ENCODE measurements at regions not wholly inside any gene's neighbourhood (a gene's known extent, or its start where the extent isn't known, plus 50 kb on each side); places are given as distances from the start of the nearest gene placed in this dataset.

DNA sequence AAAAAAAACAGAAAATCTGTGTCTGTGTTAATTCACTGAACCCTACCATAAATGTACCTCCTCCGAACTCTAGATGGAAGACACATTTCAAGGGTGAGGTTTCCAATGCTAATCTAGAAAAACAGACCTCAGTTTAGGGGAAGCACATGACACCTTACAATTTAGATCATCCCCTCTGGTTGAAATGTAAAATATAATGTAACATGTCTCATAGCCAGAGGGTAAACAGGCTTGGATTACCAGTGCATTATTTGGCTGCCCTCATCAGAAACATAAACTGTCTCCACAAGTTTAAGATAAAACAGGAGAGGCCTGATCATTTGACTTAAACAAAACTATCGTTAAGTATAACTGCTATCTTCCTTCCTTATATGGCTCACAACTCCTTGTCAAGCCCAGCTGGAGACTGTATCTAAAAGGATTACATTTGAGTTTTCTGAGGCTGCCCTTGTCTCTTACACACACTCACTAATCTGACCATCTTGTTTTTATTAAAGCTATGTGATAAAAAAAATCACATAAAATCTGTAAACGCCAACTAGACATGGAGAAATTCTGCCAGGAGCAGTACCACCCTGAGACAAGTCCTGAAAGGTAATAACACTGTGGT lies 105.7 kb downstream of the LURAP1L start (continued):
- TF ChIP-seq, protein P1, sequence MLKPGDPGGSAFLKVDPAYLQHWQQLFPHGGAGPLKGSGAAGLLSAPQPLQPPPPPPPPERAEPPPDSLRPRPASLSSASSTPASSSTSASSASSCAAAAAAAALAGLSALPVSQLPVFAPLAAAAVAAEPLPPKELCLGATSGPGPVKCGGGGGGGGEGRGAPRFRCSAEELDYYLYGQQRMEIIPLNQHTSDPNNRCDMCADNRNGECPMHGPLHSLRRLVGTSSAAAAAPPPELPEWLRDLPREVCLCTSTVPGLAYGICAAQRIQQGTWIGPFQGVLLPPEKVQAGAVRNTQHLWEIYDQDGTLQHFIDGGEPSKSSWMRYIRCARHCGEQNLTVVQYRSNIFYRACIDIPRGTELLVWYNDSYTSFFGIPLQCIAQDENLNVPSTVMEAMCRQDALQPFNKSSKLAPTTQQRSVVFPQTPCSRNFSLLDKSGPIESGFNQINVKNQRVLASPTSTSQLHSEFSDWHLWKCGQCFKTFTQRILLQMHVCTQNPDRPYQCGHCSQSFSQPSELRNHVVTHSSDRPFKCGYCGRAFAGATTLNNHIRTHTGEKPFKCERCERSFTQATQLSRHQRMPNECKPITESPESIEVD (tag by site-specific recombination; IDR thresholded peaks at IDR 0.05): peak; percentile 89
- no peak for TF ChIP-seq ZBTB48 (tag by site-specific recombination; IDR thresholded peaks at IDR 0.05)
- no peak for TF ChIP-seq HIC1 (tag by site-specific recombination; IDR thresholded peaks at IDR 0.05)
- TF ChIP-seq ZFHX2 (tag by site-specific recombination; conservative IDR thresholded peaks at IDR 0.05): no peak
- TF ChIP-seq ZNF830 (tag by site-specific recombination; IDR thresholded peaks at IDR 0.05; ENCODE audit: low read depth): no peak
- no peak for TF ChIP-seq KLF8 (tag by site-specific recombination; IDR thresholded peaks at IDR 0.05)
- peak; percentile 87; the same call in 1 of the 2 replicates for TF ChIP-seq OVOL3 (tag by site-specific recombination; IDR thresholded peaks at IDR 0.05)
- TF ChIP-seq ZNF221 (tag by site-specific recombination; IDR thresholded peaks at IDR 0.05; ENCODE audit: borderline replicate concordance): no peak
- TF ChIP-seq ZXDB (tag by site-specific recombination; IDR thresholded peaks at IDR 0.05): peak; percentile 73
- 0 out of 2 replicates have a peak, but pooled peaks have one; percentile 3 for TF ChIP-seq ZNF654 (tag by site-specific recombination; IDR thresholded peaks at IDR 0.05; ENCODE audit: low read depth)
- no peak for TF ChIP-seq ZNF19 (tag by site-specific recombination; IDR thresholded peaks at IDR 0.05; ENCODE audit: low read depth)
- TF ChIP-seq ZNF366 (tag by site-specific recombination; conservative IDR thresholded peaks at IDR 0.05): 0 out of 2 replicates have a peak, but pooled peaks have one; percentile 15
- peak; percentile 21; the same call in 1 of the 2 replicates for TF ChIP-seq TRIM28 (IDR thresholded peaks at IDR 0.05; ENCODE audit: borderline replicate concordance, low read length)
- no peak for TF ChIP-seq SETDB1 (IDR thresholded peaks at IDR 0.05; ENCODE audit: insufficient read length, low read length)
- TF ChIP-seq ZNF555 (tag by site-specific recombination; conservative IDR thresholded peaks at IDR 0.05): no peak
- no peak for TF ChIP-seq ZNF266 (tag by site-specific recombination; IDR thresholded peaks at IDR 0.05; ENCODE audit: low read depth)
- TF ChIP-seq ZNF843 (tag by site-specific recombination; IDR thresholded peaks at IDR 0.05): peak; percentile 81
- no peak for TF ChIP-seq ZSCAN30 (tag by site-specific recombination; IDR thresholded peaks at IDR 0.05)
- TF ChIP-seq ZNF155 (tag by site-specific recombination; IDR thresholded peaks at IDR 0.05): no peak
- TF ChIP-seq SCRT1 (tag by site-specific recombination; IDR thresholded peaks at IDR 0.05; ENCODE audit: borderline replicate concordance): no peak
- TF ChIP-seq ZNF48 (tag by site-specific recombination; IDR thresholded peaks at IDR 0.05): no peak
- TF ChIP-seq, protein P2, sequence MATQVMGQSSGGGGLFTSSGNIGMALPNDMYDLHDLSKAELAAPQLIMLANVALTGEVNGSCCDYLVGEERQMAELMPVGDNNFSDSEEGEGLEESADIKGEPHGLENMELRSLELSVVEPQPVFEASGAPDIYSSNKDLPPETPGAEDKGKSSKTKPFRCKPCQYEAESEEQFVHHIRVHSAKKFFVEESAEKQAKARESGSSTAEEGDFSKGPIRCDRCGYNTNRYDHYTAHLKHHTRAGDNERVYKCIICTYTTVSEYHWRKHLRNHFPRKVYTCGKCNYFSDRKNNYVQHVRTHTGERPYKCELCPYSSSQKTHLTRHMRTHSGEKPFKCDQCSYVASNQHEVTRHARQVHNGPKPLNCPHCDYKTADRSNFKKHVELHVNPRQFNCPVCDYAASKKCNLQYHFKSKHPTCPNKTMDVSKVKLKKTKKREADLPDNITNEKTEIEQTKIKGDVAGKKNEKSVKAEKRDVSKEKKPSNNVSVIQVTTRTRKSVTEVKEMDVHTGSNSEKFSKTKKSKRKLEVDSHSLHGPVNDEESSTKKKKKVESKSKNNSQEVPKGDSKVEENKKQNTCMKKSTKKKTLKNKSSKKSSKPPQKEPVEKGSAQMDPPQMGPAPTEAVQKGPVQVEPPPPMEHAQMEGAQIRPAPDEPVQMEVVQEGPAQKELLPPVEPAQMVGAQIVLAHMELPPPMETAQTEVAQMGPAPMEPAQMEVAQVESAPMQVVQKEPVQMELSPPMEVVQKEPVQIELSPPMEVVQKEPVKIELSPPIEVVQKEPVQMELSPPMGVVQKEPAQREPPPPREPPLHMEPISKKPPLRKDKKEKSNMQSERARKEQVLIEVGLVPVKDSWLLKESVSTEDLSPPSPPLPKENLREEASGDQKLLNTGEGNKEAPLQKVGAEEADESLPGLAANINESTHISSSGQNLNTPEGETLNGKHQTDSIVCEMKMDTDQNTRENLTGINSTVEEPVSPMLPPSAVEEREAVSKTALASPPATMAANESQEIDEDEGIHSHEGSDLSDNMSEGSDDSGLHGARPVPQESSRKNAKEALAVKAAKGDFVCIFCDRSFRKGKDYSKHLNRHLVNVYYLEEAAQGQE (tag by site-specific recombination; IDR thresholded peaks at IDR 0.05): no peak
- no peak for TF ChIP-seq ZNF404 (tag by site-specific recombination; IDR thresholded peaks at IDR 0.05)
- TF ChIP-seq ZNF514 (tag by site-specific recombination; IDR thresholded peaks at IDR 0.05): no peak
- TF ChIP-seq PRDM1 (tag by site-specific recombination; IDR thresholded peaks at IDR 0.05): no peak
- TF ChIP-seq, protein P3, sequence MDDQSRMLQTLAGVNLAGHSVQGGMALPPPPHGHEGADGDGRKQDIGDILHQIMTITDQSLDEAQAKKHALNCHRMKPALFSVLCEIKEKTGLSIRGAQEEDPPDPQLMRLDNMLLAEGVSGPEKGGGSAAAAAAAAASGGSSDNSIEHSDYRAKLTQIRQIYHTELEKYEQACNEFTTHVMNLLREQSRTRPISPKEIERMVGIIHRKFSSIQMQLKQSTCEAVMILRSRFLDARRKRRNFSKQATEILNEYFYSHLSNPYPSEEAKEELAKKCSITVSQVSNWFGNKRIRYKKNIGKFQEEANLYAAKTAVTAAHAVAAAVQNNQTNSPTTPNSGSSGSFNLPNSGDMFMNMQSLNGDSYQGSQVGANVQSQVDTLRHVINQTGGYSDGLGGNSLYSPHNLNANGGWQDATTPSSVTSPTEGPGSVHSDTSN (CRISPR knock-in tag; IDR thresholded peaks at IDR 0.05): no peak
- peak; percentile 53; the same call in 1 of the 2 replicates for TF ChIP-seq TCF7L2 (IDR thresholded peaks at IDR 0.05; ENCODE audit: borderline replicate concordance, low read depth, low read length)
- TF ChIP-seq ZNF394 (tag by site-specific recombination; IDR thresholded peaks at IDR 0.05; ENCODE audit: borderline replicate concordance): no peak
- peak; percentile 63 for TF ChIP-seq FEZF1 (tag by site-specific recombination; IDR thresholded peaks at IDR 0.05)
- peak; percentile 30; the same call in 1 of the 2 replicates for TF ChIP-seq ZNF629 (tag by site-specific recombination; IDR thresholded peaks at IDR 0.05)
- no peak for TF ChIP-seq ZNF664 (tag by site-specific recombination; IDR thresholded peaks at IDR 0.05)
- TF ChIP-seq WT1 (tag by site-specific recombination; IDR thresholded peaks at IDR 0.05): peak; percentile 82
